GM12873 (cell line): ENCODE measurements at regions not wholly inside any gene's neighbourhood (a gene's known extent, or its start where the extent isn't known, plus 50 kb on each side); places are given as distances from the start of the nearest gene placed in this dataset.

Source experiments
- TF ChIP-seq, protein P1 (sequence below): IDR thresholded peaks from 2 replicates; pipeline ENCODE4 v1.5.1; 2012; ENCODE audit warnings: low read depth, mild to moderate bottlenecking, moderate library complexity, low read length, control low read depth; ENCODE audit not compliant: insufficient read depth; ENCODE audit errors: missing control alignments

- TF ChIP-seq, protein P1, sequence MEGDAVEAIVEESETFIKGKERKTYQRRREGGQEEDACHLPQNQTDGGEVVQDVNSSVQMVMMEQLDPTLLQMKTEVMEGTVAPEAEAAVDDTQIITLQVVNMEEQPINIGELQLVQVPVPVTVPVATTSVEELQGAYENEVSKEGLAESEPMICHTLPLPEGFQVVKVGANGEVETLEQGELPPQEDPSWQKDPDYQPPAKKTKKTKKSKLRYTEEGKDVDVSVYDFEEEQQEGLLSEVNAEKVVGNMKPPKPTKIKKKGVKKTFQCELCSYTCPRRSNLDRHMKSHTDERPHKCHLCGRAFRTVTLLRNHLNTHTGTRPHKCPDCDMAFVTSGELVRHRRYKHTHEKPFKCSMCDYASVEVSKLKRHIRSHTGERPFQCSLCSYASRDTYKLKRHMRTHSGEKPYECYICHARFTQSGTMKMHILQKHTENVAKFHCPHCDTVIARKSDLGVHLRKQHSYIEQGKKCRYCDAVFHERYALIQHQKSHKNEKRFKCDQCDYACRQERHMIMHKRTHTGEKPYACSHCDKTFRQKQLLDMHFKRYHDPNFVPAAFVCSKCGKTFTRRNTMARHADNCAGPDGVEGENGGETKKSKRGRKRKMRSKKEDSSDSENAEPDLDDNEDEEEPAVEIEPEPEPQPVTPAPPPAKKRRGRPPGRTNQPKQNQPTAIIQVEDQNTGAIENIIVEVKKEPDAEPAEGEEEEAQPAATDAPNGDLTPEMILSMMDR: no peak
Measured at GRCh38 chr2:234752966-234753365, 198.9 kb upstream of the SH3BP4 start.

DNA sequence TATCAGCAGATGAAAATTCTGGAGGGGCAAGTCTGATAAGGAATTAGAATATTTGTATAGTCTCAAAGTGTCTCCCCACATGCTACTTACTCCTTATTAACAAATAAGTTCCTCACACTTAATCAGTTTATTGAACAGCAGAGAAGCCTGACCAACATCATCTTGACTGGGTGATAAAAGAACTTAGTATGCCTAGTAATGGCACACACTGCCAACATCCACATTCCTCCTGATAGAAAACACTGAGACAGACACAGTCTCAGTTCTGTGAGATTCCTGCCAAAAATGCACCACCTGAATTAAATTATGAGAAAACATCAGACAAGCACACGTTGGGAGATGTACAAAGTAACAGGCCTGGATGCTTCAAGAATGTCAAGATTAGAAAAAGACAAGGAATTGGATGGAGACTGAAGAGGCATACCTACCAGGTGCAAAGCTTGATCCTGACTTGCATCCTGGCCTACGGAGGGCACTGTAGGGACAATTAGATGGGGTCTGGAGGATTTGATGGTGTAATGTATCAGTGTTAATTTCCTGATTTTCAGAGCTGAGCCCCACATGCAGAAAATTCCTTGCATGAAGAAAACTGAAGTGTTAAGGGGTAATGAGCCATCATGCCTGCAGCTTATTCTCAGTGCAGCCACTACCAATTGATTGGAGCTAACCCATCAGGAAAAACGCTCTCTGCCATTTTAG, 200.4 kb upstream of the SH3BP4 start:
- TF ChIP-seq, protein P1: no peak

DNA sequence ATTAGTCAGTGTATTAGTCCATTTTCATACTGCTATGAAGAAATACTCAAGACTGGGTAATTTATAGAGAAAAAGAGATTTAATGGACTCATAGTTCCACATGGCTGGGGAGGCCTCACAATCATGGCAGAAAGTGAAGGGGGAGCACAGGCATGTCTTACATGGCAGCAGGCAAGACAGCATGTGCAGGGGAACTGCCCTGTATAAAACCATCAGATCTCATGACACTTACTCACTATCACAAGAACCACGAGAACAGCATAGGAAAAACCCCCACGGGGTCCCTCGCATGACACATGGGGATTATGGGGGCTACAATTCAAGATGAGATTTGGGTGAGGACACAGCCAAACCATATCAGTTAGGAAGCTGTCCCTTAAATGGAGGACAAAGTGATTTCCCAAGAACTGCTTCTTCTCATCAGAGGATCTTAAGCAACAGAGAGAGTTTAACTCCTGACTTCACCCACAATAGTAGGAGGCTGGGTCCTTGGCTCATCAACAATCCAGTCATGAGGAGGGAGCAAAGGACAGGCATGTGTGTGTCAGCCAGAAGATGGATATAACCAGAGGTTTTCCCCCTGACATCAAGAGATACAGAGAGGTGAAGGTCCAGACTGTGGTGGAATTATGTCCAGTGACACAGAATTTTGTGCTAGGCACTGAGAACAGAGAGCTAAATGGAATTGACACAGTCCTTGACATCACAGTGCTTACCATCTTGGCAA, 203.8 kb upstream of the SH3BP4 start:
- TF ChIP-seq, protein P1: no peak

DNA sequence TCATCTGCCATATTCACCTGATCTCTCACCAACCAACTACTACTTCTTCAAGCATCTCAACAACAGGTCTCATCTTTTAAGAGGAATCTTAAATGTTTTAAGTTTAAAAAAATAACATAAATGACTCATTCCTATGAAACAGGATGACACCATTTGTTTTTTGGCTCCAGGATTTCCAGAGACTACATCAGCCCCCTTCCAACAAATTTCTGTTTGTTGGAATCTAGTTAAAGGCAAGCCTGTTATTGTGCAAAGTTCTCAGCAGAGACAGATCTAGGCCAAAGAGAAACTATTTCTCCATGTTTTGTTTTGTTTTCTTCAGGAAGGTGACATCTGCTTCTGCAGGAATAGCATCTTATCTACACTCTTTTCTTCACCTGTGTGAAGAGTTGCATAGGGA, 204.8 kb upstream of the SH3BP4 start:
- TF ChIP-seq, protein P1: no peak

DNA sequence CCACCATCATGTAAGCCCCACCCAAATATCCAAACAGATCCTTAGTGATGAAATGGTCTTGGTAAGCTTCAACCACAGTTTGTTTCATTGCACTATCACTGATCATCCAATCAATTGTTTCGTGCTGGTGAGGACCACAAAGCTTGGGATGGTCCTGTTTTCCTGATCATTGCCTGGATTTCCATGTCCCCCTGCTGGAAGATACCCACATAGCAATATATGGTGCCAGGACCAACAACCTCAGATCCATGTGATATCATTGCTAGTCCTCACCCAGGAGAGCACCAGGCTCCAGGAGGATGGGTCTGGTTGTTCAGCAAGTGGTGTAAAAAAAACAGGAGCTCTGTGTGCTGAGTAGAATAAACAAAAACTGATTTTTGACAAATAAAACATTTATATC, 206.5 kb upstream of the SH3BP4 start:
- TF ChIP-seq, protein P1: peak; percentile 27

GRCh38 chr2:234741976-234742375, 209.8 kb upstream of the SH3BP4 start:
- TF ChIP-seq, protein P1: no peak

- TF ChIP-seq, protein P1: no peak
Measured at GRCh38 chr2:234739061-234739460, 212.8 kb upstream of the SH3BP4 start.
